Activated naive CD4-positive, alpha-beta T cell treated with anti-CD3 and anti-CD28 coated beads for 36 hours (primary cell): ENCODE measurements at regions not wholly inside any gene's neighbourhood (a gene's known extent, or its start where the extent isn't known, plus 50 kb on each side); places are given as distances from the start of the nearest gene placed in this dataset.

ENCODE experiments used
- CTCF ChIA-PET: fragments of 350-600 bp; sonication (Branson Sonifier 250); formaldehyde crosslinking; loops from one replicate; lab custom pipeline; 2021; ENCODE audit warnings: antibody characterized with exemption; lab: Charles Lee
- DNase-seq: peaks from one replicate; pipeline ENCODE4 v3.0.0-alpha.2; 2020
- H3K27ac Mint-ChIP-seq: one replicate; pipeline ENCODE4 v1.8.0; 2021; ENCODE audit warnings: mild to moderate bottlenecking, mixed read lengths
- H3K27me3 Mint-ChIP-seq: one replicate; pipeline ENCODE4 v1.8.0; 2021; ENCODE audit warnings: low read depth, mixed read lengths
- H3K36me3 Mint-ChIP-seq: one replicate; pipeline ENCODE4 v1.8.0; 2021; ENCODE audit warnings: low read depth, mixed read lengths
- H3K4me1 Mint-ChIP-seq: one replicate; pipeline ENCODE4 v1.8.0; 2021; ENCODE audit warnings: low read depth, mixed read lengths
- H3K4me3 Mint-ChIP-seq: one replicate; pipeline ENCODE4 v1.8.0; 2021; ENCODE audit warnings: mild to moderate bottlenecking, moderate library complexity, mixed read lengths
- H3K9me3 Mint-ChIP-seq: one replicate; pipeline ENCODE4 v1.8.0; 2021; ENCODE audit warnings: mixed read lengths
- intact Hi-C: fragments of 100-400 bp; cut with micrococcal nuclease; formaldehyde crosslinking; loops from one replicate; pipeline ENCODE4 v1.15.1; 2023

DNA sequence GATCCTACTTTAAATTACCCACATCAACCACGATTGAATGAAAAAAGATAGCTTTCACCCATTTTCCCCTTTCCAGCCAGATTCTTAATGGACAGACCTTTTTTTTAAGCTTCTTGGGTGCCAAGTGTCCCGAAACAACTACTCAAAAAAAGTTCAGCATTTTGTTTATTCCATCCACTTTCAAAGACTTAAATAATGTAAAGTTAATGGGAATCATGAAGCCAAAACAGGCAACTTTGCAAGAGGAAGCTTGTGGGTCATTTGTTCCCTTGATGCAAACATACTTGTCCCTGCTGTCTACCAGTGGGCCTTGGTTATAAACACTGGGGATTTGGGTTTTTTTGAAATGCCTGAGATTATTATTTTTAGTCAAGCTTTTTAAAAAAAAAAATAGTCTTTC is 414.0 kb upstream of the PSMD7 start:
- H3K4me3 Mint-ChIP-seq, result no peak overlapping the region
- H3K27ac Mint-ChIP-seq, result no peak overlapping the region
- H3K9me3 Mint-ChIP-seq, result no peaks in the 10 kb centered on the region
- intact Hi-C loops, result no loop called here
- peaks cover 13% of the 10 kb centered on the region for H3K27me3 Mint-ChIP-seq
- H3K36me3 Mint-ChIP-seq, result no peaks in the 10 kb centered on the region
- DNase-seq, result no peak
- CTCF ChIA-PET, result no interaction called here
- no peaks in the 10 kb centered on the region for H3K4me1 Mint-ChIP-seq

DNA sequence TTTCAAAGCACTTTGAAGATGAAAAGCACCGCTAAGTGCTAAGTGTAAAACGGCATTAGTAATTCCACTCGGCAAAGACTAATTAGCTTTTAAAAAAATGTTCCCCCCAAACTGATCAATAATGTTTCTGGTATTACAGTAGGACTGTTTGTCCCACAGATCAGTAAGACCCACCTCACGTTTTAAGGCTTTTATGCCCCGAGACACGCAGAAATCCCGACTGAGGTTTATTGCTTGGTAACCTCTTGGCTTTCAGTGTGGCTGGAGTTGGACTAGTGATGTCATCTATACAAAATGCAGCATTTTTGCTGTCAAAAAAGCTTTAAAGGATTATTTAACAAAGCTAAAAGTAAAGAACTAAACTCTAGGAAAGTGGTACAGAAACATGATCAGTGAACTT is 414.6 kb upstream of the PSMD7 start:
- Mint-ChIP-seq H3K27me3 (peaks cover 13% of the 10 kb centered on the region), H3K4me3 (no peak overlapping the region), H3K36me3 (no peaks in the 10 kb centered on the region), H3K4me1 (no peaks in the 10 kb centered on the region), H3K9me3 (no peaks in the 10 kb centered on the region), H3K27ac (no peak overlapping the region)
- intact Hi-C loops, result no loop called here
- CTCF ChIA-PET, result interaction anchor here (0.7 to 0.8 kb wide), 2 partner anchors 14 to 272 kb away, joined by 3 read pairs; no protein-coding TSS in a partner anchor
- DNase-seq, result no peak

DNA sequence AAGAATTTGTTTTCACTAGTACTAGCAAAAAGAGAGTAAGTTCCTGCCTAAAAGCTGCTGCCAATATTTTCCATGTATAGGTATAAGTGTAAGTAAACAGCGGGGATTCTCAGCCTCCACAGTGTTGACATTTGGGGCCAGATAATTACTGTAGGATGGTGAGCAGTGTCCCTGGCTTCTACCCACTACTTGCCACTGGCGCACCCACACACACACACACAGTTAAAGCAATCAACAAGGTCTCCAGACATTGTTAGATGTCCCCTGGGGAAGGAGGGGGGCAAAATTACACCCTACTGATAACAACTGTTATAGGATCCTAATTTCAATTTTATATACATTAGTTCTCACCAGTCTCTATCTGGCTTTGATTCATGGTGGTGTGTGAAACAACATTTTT is 417.0 kb upstream of the PSMD7 start:
- H3K27me3 Mint-ChIP-seq, result peaks cover 4% of the 10 kb centered on the region
- no peak for DNase-seq
- no peaks in the 10 kb centered on the region for H3K36me3 Mint-ChIP-seq
- no peaks in the 10 kb centered on the region for H3K9me3 Mint-ChIP-seq
- H3K4me1 Mint-ChIP-seq, result no peaks in the 10 kb centered on the region
- H3K4me3 Mint-ChIP-seq, result no peak overlapping the region
- H3K27ac Mint-ChIP-seq, result no peak overlapping the region
- intact Hi-C loops, result loop anchor here (2.0 to 10.0 kb wide), 3 partner anchors 135 to 1377 kb away; no protein-coding TSS in a partner anchor
- CTCF ChIA-PET, result interaction anchor here (2.7 kb wide), 1 partner anchor 11 kb away, joined by 6 read pairs; no protein-coding TSS in a partner anchor

DNA sequence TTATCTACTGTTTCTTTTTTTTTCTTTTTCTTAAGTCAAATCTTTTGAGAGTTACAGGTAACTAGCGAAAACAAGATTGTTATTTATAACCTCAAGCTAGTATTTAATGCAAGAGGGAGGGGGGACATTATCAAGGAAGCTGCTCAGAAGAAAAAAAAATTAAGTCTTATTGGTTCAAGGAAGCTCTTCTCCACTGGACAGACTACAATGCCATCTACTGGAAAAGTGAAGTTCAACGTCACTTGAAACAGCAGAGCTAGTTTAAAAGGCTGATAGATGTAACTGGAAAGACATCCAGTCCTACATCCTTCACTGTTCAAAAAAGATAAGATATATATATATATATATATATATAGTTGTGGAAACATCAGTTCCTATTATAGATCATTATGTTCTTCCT is 418.0 kb upstream of the PSMD7 start:
- no peak for DNase-seq
- Mint-ChIP-seq H3K27ac (no peak overlapping the region), H3K4me3 (no peak overlapping the region), H3K4me1 (no peaks in the 10 kb centered on the region), H3K9me3 (no peaks in the 10 kb centered on the region), H3K27me3 (peaks cover 6% of the 10 kb centered on the region), H3K36me3 (no peaks in the 10 kb centered on the region)
- intact Hi-C loops, result loop anchor here (2.0 to 10.0 kb wide), 3 partner anchors 134 to 1376 kb away; no protein-coding TSS in a partner anchor
- CTCF ChIA-PET, result interaction anchor here (0.6 to 2.7 kb wide), 5 partner anchors 10 to 1475 kb away, joined by 3 to 6 read pairs (median 3); no protein-coding TSS in a partner anchor

DNA sequence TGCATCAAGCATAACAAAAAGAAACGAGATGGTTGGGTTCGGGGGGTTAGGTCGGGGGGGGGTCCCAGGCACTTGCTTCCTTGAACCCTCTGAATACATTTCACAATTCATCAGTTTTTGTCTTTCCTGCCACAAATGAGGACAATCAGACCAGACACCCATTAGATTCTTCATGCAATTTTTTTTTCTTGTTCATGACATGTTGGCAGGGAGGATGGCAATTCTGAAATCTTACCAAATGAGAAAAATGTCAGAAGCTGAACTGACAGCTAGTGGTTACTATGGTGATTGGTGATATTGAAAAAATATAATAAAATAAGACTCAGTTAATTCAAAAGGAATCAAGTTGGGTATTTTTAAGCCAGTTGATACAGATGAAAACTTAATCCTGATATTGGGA is 419.5 kb upstream of the PSMD7 start:
- H3K4me1 Mint-ChIP-seq, result no peaks in the 10 kb centered on the region
- H3K9me3 Mint-ChIP-seq, result no peaks in the 10 kb centered on the region
- no peak for DNase-seq
- peaks cover 5% of the 10 kb centered on the region for H3K27me3 Mint-ChIP-seq
- H3K4me3 Mint-ChIP-seq, result no peak overlapping the region
- CTCF ChIA-PET, result interaction anchor here (0.7 to 2.7 kb wide), 5 partner anchors 8 to 1752 kb away, joined by 3 to 6 read pairs (median 3); no protein-coding TSS in a partner anchor
- no peaks in the 10 kb centered on the region for H3K36me3 Mint-ChIP-seq
- intact Hi-C loops, result loop anchor here (5.0 to 10.0 kb wide), 2 partner anchors 132 to 1045 kb away; no protein-coding TSS in a partner anchor
- H3K27ac Mint-ChIP-seq, result no peak overlapping the region

DNA sequence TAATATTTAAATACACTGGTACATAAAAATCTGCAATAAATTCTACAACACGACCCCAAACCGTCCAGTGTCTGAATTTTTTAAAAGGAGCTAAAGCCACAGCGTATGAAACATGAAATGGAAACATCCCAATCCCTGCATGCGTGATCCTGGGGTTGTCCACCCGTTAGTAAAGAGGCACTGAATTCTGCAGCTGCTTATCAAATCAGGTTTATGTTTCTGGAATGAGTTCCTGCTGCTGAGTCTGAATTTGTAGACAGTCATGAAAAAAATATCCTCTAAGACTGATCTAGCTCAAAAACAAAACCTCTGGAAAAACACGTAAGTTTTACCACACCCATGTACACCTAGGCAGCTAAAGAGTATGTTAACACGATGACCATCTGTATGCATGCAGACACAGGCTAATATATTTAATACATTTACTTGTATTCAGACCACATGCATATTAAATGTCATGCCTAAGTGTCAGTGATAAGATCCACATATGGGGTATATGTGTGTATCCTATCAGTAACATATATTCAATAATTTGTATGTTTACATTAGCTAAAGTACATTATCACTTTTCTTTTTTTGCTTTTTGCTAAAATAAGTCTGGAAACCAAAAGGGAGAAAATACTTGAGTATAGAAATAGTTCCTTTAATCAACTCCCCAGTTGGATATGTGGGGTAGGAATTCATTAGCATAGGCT is 420.5 kb upstream of the PSMD7 start:
- H3K4me1 Mint-ChIP-seq, result no peaks in the 10 kb centered on the region
- H3K36me3 Mint-ChIP-seq, result no peaks in the 10 kb centered on the region
- intact Hi-C loops, result loop anchor here (5.0 to 10.0 kb wide), 2 partner anchors 131 to 1044 kb away; no protein-coding TSS in a partner anchor

DNA sequence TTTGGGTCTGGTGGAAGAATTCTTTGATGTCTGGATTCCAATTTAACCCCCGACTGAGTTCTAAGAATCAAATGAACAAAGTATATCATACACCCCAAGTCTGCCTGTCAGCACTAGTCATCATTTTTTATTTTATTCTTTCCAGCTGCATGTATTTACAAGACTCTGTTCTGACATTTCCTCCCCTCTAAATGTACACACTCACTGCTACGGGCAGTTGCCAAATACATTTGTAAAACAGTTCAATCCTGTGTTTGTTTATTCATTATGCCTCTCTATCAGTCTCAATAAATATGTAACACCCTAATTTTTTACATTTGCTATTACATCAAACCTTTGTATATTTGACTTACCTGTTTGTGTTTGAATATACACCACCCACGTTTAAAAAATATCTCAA is 422.3 kb upstream of the PSMD7 start:
- DNase-seq, result no peak
- Mint-ChIP-seq H3K36me3 (no peaks in the 10 kb centered on the region), H3K4me3 (no peak overlapping the region)

More for the DNA sequence above, 420.5 kb upstream of the PSMD7 start:
- no peak overlapping the region for H3K27ac Mint-ChIP-seq
- DNase-seq, result no peak
- H3K4me3 Mint-ChIP-seq, result no peak overlapping the region
- H3K9me3 Mint-ChIP-seq, result no peaks in the 10 kb centered on the region
- CTCF ChIA-PET, result interaction anchor here (0.5 to 0.6 kb wide), 2 partner anchors 190 to 1477 kb away, joined by 3 to 4 read pairs; no protein-coding TSS in a partner anchor
- peaks cover 8% of the 10 kb centered on the region for H3K27me3 Mint-ChIP-seq

DNA sequence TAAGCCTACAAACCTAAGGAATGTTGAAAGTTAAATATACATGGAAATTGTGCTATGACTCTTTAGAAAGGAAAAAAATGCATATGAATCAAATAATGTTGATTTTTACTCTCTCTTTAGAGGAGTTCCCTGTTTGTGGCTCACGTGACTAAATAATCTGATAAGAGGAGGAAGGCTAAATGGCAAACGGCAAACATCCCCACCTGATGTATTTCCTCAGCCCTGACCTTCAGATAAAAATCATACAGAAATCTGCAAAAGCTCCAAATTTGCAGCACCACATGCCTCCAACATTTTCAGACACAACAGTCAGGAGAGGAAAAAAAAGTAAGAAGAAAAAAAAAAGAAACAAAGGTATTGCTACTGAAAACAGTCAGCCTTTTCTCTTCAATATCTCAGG is 423.0 kb upstream of the PSMD7 start:
- Mint-ChIP-seq H3K4me3 (no peak overlapping the region), H3K27ac (no peak overlapping the region), H3K27me3 (peaks cover 8% of the 10 kb centered on the region), H3K4me1 (no peaks in the 10 kb centered on the region), H3K36me3 (no peaks in the 10 kb centered on the region), H3K9me3 (no peaks in the 10 kb centered on the region)
- intact Hi-C loops, result loop anchor here (10.0 kb wide), 1 partner anchor 129 kb away; no protein-coding TSS in a partner anchor
- CTCF ChIA-PET, result interaction anchor here (0.6 kb wide), 1 partner anchor 183 kb away, joined by 3 read pairs; no protein-coding TSS in a partner anchor
- no peak for DNase-seq

More for the DNA sequence above, 422.3 kb upstream of the PSMD7 start:
- intact Hi-C loops, result loop anchor here (10.0 kb wide), 1 partner anchor 130 kb away; no protein-coding TSS in a partner anchor
- no peaks in the 10 kb centered on the region for H3K9me3 Mint-ChIP-seq
- CTCF ChIA-PET, result interaction anchor here (0.6 kb wide), 1 partner anchor 183 kb away, joined by 3 read pairs; no protein-coding TSS in a partner anchor
- peaks cover 8% of the 10 kb centered on the region for H3K27me3 Mint-ChIP-seq
- H3K27ac Mint-ChIP-seq, result no peak overlapping the region
- H3K4me1 Mint-ChIP-seq, result no peaks in the 10 kb centered on the region

DNA sequence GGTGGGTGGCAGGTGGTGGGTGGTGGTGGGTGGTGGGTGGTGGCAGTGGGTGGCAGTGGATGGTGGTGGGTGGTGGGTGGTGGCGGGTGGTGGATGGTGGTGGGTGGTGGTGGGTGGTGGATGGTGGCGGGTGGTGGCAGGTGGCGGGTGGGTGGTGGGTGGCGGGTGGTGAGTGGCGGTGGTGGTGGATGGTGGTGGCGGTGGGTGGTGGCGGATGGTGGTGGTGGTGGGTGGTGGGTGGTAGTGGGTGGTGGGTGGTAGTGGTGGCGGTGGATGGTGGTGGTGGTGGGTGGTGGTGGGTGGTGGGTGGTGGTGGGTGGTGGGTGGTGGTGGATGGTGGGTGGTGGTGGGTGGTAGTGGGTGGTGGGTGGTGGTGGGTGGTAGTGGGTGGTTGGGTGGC is 423.8 kb upstream of the PSMD7 start:
- intact Hi-C loops, result loop anchor here (10.0 kb wide), 1 partner anchor 128 kb away; no protein-coding TSS in a partner anchor
- CTCF ChIA-PET, result no interaction called here
- Mint-ChIP-seq H3K4me1 (no peaks in the 10 kb centered on the region), H3K27ac (no peak overlapping the region), H3K4me3 (no peak overlapping the region), H3K9me3 (no peaks in the 10 kb centered on the region), H3K27me3 (peaks cover 8% of the 10 kb centered on the region), H3K36me3 (no peaks in the 10 kb centered on the region)
- no peak for DNase-seq

DNA sequence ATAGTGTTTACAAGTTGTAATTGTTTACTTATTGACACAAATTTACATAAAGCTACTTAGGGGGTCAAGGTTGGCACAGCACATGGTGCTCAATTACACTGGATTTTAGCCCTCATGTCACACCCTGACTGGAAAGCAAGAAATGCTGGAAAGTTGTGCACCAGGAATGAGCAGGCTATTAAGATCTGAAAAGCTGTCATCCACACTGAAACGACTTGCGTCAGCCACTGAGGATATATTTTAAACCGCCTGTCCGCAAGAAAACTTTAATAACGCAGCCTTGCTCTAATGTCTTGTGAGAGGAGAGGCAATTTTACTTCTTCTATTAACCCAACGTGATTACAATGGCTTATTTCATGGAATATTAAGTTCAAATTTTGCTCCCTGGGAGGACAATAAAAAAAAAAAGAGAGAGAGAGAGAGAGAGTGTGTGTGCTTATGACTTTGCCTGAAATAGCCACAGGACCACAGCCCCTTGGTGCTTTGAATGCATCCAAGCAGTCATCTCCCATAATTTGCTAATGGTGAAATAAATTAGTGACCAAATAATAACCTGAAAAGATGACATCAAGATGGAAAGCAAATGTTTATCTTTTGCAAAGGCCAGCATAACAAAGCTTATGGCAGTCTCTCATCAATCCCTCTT is 425.4 kb upstream of the PSMD7 start:
- Mint-ChIP-seq H3K27me3 (peaks cover 6% of the 10 kb centered on the region), H3K36me3 (no peaks in the 10 kb centered on the region), H3K4me3 (no peak overlapping the region), H3K9me3 (no peaks in the 10 kb centered on the region), H3K27ac (no peak overlapping the region), H3K4me1 (no peaks in the 10 kb centered on the region)
- intact Hi-C loops, result loop anchor here (10.0 kb wide), 1 partner anchor 126 kb away; no protein-coding TSS in a partner anchor
- CTCF ChIA-PET, result no interaction called here
- DNase-seq, result no peak

DNA sequence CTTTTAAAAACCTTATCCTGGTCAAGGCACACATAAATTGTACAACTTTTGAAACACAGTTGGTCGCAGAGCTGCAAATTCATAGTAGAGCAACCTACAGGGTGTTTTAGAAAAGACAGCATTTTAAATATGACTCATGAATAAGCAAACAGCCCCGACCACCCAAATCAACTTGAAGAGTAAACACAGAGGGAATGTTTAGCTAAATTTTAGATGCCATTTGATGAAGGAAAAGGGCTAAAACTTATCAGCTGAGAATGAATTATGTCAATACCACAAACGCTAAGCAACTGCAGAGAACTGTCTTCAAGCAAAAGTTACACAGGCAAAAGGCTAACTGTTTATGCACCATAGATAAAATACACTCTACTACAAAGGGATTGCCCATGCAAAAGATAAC is 427.5 kb upstream of the PSMD7 start:
- DNase-seq, result no peak
- CTCF ChIA-PET, result interaction anchor here (1.9 kb wide), 1 partner anchor 10 kb away, joined by 6 read pairs; no protein-coding TSS in a partner anchor
- Mint-ChIP-seq H3K36me3 (no peaks in the 10 kb centered on the region), H3K4me1 (no peaks in the 10 kb centered on the region), H3K9me3 (no peaks in the 10 kb centered on the region), H3K27ac (no peak overlapping the region), H3K4me3 (no peak overlapping the region), H3K27me3 (peaks cover 3% of the 10 kb centered on the region)
- intact Hi-C loops, result no loop called here

DNA sequence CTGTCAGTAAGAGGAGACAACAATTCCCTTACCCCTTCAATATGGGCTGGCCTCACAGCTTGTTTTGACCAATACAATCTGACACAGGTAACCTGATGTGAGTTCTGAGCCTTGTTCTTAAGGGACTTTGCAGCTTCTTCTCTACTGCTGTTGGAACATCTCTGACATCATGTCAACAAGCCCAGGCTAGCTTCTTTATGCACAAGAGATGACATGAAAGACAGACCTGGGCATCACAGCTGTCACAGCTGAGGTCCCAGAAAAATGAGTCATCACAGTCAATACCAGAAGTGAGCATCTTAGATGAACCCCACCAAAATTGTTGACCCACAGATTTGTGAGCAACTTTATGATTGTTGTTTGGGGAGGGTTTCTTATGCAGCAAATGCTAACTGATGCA is 431.7 kb upstream of the PSMD7 start:
- no peak for DNase-seq
- Mint-ChIP-seq H3K36me3 (no peaks in the 10 kb centered on the region), H3K27ac (no peak overlapping the region), H3K4me1 (no peaks in the 10 kb centered on the region), H3K27me3 (no peaks in the 10 kb centered on the region), H3K9me3 (no peaks in the 10 kb centered on the region), H3K4me3 (no peak overlapping the region)
- intact Hi-C loops, result no loop called here
- CTCF ChIA-PET, result no interaction called here
